ENCODE measurements at regions not wholly inside any gene's neighbourhood (a gene's known extent, or its start where the extent isn't known, plus 50 kb on each side); places are given as distances from the start of the nearest gene placed in this dataset.

DNA sequence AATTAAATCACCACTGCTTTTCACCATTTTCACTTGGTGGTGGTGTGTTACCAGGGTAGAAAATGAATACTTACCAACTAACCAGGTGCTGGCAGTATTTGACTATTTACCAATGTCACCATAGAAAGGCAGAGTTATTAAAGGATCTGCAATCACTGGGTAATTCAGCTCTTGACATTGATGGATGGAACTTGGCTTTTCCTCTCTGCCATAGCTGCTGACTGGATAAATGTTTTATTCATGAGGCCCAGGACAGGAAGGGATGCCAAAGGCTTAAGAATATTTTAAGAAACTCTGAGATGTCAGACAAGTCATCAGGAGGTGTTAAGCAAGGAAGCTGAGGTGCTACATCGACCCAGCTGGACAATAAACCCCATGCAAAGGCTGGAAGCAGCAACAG lies 495.5 kb upstream of the CFAP20DC start:
- DNase-seq: peak; percentile 35

DNA sequence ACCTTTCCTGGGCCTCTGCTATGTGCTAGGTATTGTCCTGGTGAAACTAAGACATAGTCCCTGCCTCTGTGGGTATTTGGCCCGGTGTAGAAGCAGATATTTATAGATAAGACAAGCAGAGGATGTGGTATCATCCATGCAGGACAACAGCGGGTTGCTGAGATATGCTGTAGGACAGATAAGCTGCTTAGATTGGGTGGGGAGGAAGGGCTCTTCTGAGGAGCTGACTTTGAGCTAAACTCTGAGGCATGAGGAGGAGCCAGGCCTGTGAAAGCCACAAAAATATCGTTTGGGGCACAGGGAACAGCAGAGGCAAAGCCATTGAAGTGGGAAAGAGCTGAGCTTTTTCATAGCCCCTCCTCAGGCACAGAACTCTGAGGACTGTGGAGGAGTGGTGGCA lies 492.5 kb upstream of the CFAP20DC start:
- DNase-seq: no peak

- no peak for DNase-seq
Measured at GRCh38 chr3:59540696-59541095, 490.9 kb upstream of the CFAP20DC start.

- DNase-seq: no peak
Measured at GRCh38 chr3:59540241-59540640, 490.4 kb upstream of the CFAP20DC start.

DNA sequence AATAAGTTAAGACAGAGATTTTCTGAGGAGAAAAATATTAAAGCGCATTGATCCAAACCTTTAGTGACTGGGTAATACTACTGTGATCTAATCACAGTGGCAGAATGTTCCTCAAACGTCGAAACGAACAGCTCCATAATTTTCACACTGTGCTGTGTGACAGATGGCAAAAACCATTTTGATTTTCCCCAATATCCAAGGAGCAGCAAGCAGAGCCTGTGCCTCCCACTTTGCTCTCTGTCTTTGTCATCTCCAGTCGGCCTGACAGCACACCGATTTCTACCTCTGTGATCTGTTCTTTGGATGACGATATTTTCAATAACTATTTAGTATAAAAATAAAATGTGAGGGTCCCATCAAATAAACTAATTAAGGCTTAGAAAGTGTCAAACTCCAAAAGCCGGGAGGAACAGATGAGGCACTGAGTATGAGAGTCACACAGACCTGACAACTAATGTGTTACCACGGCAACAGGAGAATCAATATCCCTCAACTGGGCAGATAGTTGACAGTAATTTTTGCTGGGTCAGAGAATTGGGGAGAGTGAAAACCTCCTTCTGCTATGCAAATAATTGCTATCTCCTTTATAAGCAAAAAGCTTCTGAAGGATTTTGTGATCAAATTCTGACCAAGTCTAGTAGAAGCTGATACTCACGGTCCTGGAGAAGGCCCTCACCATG lies 489.1 kb upstream of the CFAP20DC start:
- no peak for DNase-seq

DNA sequence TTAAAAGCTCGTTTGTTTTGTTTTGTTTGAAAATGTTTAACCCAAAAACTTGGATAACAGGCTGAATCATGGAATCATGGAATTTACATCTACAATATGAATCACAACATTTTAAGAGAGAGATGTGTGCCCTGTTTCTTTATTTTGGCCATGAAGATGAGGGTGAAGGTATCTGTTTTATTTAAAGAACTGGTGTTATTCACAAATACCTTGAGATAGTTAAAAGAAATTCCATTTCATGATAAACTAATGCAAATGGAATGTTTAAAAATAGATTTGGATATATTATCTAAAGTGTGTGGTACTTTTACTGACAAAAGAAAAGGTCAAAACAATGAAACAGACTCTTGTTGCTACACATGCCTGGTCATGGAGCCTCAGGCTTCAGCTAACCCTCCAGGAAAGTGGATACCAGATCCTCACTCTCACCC lies 486.0 kb upstream of the CFAP20DC start:
- no peak for DNase-seq

DNA sequence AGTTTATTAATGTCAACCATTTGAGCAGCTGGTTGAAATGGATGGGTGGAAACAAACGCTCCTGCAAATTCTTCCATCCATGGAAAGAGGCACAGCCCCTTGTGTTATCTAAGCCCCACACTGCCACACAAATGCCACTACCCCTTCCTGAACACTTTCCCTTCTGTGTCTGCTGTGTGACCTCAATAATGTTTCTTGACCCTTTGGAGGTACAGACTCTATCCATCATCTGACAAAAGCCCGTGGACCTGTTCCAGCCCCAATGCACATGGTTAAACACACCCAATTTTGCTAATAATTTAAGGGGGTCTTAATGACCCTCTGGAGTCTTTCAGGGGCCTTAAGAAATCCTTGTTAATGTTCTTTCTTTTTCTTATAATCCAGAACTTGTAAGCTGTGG lies 482.2 kb upstream of the CFAP20DC start:
- no peak for DNase-seq

- DNase-seq: no peak
Measured at GRCh38 chr3:59531066-59531745, 481.4 kb upstream of the CFAP20DC start.

GRCh38 chr3:59528251-59528650 lies 478.4 kb upstream of the CFAP20DC start:
- no peak for DNase-seq

GRCh38 chr3:59527493-59527892 lies 477.7 kb upstream of the CFAP20DC start:
- no peak for DNase-seq

GRCh38 chr3:59526999-59527398 lies 477.2 kb upstream of the CFAP20DC start:
- no peak for DNase-seq

GRCh38 chr3:59522550-59522949 lies 472.7 kb upstream of the CFAP20DC start:
- no peak for DNase-seq

DNA sequence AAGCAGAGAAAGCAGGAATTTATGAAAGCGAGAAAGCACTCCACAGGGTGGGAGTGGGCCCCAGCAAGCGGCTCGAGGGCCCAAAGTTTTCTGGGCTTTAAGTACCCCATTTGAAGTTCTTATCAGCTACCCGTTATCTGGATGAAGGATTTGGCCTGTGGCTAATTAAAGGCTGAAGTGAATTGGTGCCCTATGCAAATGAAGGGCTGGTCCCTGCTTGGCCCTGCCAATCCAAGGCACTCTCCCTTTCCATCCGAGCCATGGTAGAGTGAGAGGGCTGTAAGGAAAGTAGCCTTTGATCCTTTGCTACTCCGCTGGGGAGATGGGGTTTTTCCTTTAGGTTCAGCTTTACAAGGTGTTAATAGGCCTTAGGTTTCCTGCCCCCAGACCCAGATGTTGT lies 469.3 kb upstream of the CFAP20DC start:
- no peak for DNase-seq

DNA sequence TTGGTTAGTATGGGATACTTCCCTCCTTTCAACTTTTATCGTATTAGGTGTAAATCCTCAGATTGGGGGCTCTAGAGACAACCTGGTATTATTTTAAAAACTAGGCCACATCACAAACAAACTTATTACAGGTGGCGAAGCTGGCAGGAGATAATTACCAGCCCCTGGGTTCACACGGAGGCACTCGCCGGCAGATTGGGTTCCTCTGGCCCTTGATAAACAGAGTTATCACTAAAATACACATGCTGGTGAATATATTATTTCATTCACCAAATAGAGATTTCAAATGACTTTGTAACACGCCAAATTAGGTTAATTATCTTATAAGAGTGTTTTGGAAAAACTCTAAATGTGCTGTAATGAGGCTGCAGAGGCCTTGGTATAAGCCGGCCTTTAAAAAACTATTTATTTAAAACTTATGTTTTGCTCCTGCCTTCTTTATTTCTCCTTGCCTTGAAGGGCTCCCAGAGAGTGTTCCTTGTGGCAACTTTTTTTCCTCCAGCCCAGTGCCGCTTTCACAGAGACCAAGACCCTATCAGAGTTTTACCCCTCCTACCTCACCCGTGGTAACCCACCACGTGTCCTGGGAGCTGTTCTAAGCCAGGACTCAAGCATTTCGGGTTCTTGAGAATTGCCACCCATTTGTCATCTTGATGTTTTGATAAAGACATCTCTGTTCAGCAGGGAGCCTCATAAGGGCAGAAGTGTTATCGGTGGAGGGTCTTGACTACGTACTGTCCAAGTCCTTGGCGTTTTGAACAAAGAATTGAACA lies 468.6 kb upstream of the CFAP20DC start:
- DNase-seq: no peak

- DNase-seq: no peak
Measured at GRCh38 chr3:59517388-59517787, 467.6 kb upstream of the CFAP20DC start.

GRCh38 chr3:59515966-59516365 lies 466.1 kb upstream of the CFAP20DC start:
- DNase-seq: peak; percentile 25

DNA sequence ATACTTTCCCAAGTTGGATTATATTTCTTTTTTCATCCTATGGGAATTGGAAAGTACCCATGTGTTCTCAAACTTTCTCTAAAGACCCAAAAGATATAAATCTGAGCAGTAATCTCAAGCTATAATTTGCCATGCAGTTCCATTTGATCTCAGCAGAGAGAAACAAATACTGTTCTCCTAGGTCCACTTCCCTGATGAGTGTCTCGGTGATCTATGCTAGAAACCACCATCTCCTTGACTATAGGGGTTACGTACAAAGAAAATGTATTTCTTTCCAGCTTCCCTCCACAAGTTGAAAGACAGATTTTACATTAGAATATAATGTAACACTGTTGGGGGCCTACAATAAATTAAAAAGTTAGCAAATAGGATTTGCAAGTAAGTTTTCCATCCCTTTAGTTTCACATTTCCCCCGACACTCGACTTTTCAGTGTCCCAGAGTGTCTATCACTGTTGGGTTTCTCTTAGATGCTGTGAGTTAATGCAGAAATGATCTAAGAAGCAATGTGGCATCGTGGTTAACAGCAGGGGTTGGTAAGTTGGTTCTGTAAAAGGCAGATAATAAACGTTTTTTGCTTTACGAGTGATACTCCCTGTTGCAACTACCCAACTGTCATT lies 465.1 kb upstream of the CFAP20DC start:
- DNase-seq: no peak

DNA sequence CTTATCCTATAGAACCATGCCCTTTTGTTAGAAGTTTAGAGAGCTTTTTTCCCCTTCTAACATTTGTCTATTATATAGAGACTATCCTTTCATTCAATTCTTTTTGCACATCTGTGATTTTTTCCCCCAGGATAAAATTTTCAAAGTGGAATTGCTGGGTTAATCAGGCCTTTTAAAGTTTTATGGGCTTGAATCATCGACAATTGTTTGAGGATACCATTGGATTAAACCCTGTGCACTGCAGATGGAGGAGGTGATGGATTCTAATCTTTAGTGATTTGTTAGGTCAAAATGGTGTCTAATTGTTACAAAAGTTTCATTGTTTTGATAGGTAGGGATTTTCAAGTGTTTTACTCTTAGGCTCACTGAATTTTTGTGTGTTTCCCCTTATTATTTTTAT lies 463.7 kb upstream of the CFAP20DC start:
- no peak for DNase-seq

GRCh38 chr3:59512066-59512465 lies 462.2 kb upstream of the CFAP20DC start:
- no peak for DNase-seq

DNA sequence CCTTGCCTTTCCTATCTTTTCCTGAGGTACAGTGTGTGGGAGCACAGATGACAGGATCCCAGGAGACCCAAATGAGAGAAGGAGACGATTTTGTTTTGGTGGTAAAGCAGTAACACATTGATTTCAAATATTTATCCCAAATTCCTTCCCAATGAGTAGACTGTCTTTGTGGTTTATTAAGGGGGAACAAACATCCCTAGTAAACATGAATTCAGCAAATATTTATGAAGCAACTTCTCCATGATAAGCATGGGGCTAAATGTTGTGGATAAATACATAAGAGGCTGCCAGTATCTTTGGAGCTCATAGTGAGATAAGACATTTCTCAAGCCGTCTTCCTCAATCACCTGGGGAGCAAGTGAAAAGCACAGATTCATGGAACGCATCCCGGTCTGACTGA lies 460.8 kb upstream of the CFAP20DC start:
- DNase-seq: no peak

DNA sequence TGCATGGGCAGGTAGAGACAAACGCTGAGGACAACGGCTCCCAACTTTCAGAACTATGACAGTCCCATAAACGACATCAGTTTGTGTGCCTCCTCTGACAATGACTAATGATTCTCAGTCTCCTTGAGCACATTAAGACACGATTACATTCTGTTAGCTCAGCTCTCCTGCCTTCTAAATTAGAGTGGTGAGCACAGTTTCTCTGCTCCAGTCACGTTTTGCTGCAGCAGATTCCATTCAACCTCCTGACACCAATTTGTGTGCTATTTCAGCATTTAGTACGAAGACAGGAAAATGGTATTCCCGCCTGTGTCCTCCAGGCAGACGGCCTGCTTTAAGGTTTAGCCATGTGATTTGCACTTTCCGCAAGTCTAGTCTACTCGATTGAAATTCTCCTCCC lies 458.4 kb upstream of the CFAP20DC start:
- no peak for DNase-seq

GRCh38 chr3:59506191-59506590 lies 456.4 kb upstream of the CFAP20DC start:
- no peak for DNase-seq

- DNase-seq: no peak
Measured at GRCh38 chr3:59503441-59503840, 453.6 kb upstream of the CFAP20DC start.

Measured in tongue (tissue), 1 donor.